Stomach (tissue), 8 donors: ENCODE measurements at regions not wholly inside any gene's neighbourhood (a gene's known extent, or its start where the extent isn't known, plus 50 kb on each side); places are given as distances from the start of the nearest gene placed in this dataset.

Experiments used
- DNase-seq, 2 donors: peaks; one replicate each; pipeline versions ENCODE4 v3.0.0 to v3.0.0-alpha.2; 2013 to 2019
- H3K27ac ChIP-seq, 5 donors: fragments of 200-600 bp in 4 of 5; sonication (generic) in 4 of 5; one replicate each; pipeline ENCODE4 v1.5.1; 2013 to 2019; ENCODE audit warnings: mild to moderate bottlenecking in 1 of 5, moderate library complexity in 1 of 5
- H3K27me3 ChIP-seq, 3 donors: fragments of 200-600 bp; sonication (generic); one replicate each; pipeline ENCODE4 v1.5.1; 2017 to 2019; ENCODE audit warnings: mixed run types in 1 of 3
- H3K36me3 ChIP-seq, 4 donors: fragments of 200-600 bp; sonication (generic); 1 replicate in 3 of 4; 2 replicates in 1 of 4; pipeline ENCODE4 v1.5.1; 2016 to 2019
- H3K4me1 ChIP-seq, 4 donors: fragments of 200-600 bp; sonication (generic); one replicate each; pipeline ENCODE4 v1.5.1; 2016 to 2019
- H3K4me3 ChIP-seq, 4 donors: fragments of 200-600 bp; sonication (generic) in 3 of 4; one replicate each; pipeline ENCODE4 v1.5.1; 2016 to 2019; ENCODE audit warnings: mild to moderate bottlenecking in 1 of 4
- H3K9me3 ChIP-seq, 4 donors: fragments of 200-600 bp; sonication (generic); one replicate each; pipeline ENCODE4 v1.5.1; 2016 to 2019
- CTCF ChIP-seq, 7 experiments: fragments of 450-650 bp in 4 of 7; fragments of 200-600 bp in 3 of 7; sonication (generic) in 3 of 7; IDR thresholded peaks; one replicate each; pipeline ENCODE4 v1.5.1; 2016 to 2019; ENCODE audit warnings: antibody characterized with exemption in 7 of 7, control low read depth in 2 of 7, mild to moderate bottlenecking in 1 of 7
- EP300 ChIP-seq: sonication (generic); formaldehyde crosslinking; IDR thresholded peaks from one replicate; pipeline ENCODE4 v1.6.1; 2017; ENCODE audit warnings: antibody characterized with exemption
- POLR2A ChIP-seq, 4 donors: fragments of 450-650 bp; IDR thresholded peaks; one replicate each; pipeline ENCODE4 v1.6.1; 2016; ENCODE audit warnings: antibody characterized with exemption in 4 of 4, control low read depth in 2 of 4, mild to moderate bottlenecking in 1 of 4, moderate library complexity in 1 of 4
- POLR2AphosphoS5 ChIP-seq, 3 donors: sonication (generic); formaldehyde crosslinking; IDR thresholded peaks; one replicate each; pipeline ENCODE4 v1.6.1; 2016; ENCODE audit warnings: antibody characterized with exemption in 3 of 3
- WGBS, 5 donors: extraction: QIAGEN DNeasy Blood & Tissue Kit in 3 of 5; methylation state at CpG; one replicate each; pipeline versions ENCODE4 v1.1.5 to v1.1.7; 2013 to 2018; 5-methylcytosine and 5-hydroxymethylcytosine counted together
- intact Hi-C: fragments of 100-400 bp; cut with DNase I; formaldehyde crosslinking; loops from one replicate; pipeline ENCODE4 v1.15.1; 2023; ENCODE audit warnings: low total_unique reads
- donor health status: healthy with polysubstance abuse.
- donor health status: Bipolar disorder and iron deficiency.
- donor health status: healthy.

GRCh38 chr2:120678926-120679325 is 56.7 kb upstream of the GLI2 start:
- H3K36me3 ChIP-seq = no peaks in the 10 kb centered on the region
- WGBS, 5 donors = 55 to 69% (median 63%) methylated on average over 6 to 7 of the region's 7 CpGs
- H3K4me3 ChIP-seq = no peak overlapping the region
- intact Hi-C loops = loop anchor here (5.0 kb wide), 1 partner anchor 337 kb away; no protein-coding TSS in a partner anchor
- H3K27ac ChIP-seq = no peak overlapping the region
- no peak for TF ChIP-seq POLR2AphosphoS5 (IDR thresholded peaks at IDR 0.05)
- TF ChIP-seq CTCF (IDR thresholded peaks at IDR 0.05) = no peak
- TF ChIP-seq POLR2A (IDR thresholded peaks at IDR 0.05) = no peak
- TF ChIP-seq EP300 = no peak
- no peak for DNase-seq
- H3K9me3 ChIP-seq = no peaks in the 10 kb centered on the region
- H3K27me3 ChIP-seq = peaks cover 0 to 65% (median 14%) of the 10 kb centered on the region in 3 donors
- peaks cover 0 to 8% (median 3%) of the 10 kb centered on the region in 4 donors for H3K4me1 ChIP-seq

DNA sequence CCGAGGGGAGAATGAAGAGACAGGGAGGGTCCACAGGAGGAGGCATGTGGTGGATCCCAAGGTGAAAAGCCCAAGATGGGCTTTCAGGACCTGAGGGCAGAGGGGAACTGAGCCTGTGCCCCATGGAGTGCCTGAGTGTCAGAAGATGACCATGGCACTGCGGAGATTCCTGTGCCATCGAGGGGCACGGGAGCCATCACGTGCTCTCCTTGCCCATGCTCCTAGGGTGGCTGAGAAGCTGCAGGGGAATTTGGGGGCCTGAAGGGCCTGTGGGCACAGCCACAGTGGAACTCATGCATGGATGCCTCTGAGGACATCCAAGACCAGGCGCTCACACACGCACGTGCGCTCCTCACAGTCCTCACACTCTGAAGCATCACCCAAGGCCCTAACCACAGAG is 56.1 kb upstream of the GLI2 start:
- no peak for DNase-seq
- Histone ChIP-seq H3K36me3 (no peaks in the 10 kb centered on the region), H3K9me3 (no peaks in the 10 kb centered on the region), H3K27ac (no peak overlapping the region), H3K27me3 (peaks cover 0 to 60% (median 14%) of the 10 kb centered on the region in 3 donors), H3K4me3 (no peak overlapping the region), H3K4me1 (peaks cover 0 to 14% (median 3%) of the 10 kb centered on the region in 4 donors)
- 91 to 100% (median 95%) methylated on average over 8 to 9 of the region's 9 CpGs for WGBS, 5 donors
- intact Hi-C loops = loop anchor here (5.0 kb wide), 1 partner anchor 337 kb away; no protein-coding TSS in a partner anchor
- no peak for TF ChIP-seq POLR2AphosphoS5 (IDR thresholded peaks at IDR 0.05)
- no peak for TF ChIP-seq EP300
- no peak for TF ChIP-seq CTCF (IDR thresholded peaks at IDR 0.05)
- no peak for TF ChIP-seq POLR2A (IDR thresholded peaks at IDR 0.05)

GRCh38 chr2:120680136-120680761 is 55.4 kb upstream of the GLI2 start:
- WGBS, 5 donors = 14 to 24% (median 21%) methylated on average over 11 to 18 of the region's 18 CpGs
- no peak overlapping the region for H3K27ac ChIP-seq
- peaks cover 0 to 53% (median 14%) of the 10 kb centered on the region in 3 donors for H3K27me3 ChIP-seq
- DNase-seq = peak; percentile 89 to 95
- no peaks in the 10 kb centered on the region for H3K9me3 ChIP-seq
- TF ChIP-seq EP300 (no peak), POLR2AphosphoS5 (IDR thresholded peaks at IDR 0.05) (no peak), CTCF (IDR thresholded peaks at IDR 0.05) (peak in 5 of 7 experiments; percentile 34 to 90 (median 65)), POLR2A (IDR thresholded peaks at IDR 0.05) (no peak)
- intact Hi-C loops = no loop called here
- peaks cover 0 to 18% (median 3%) of the 10 kb centered on the region in 4 donors for H3K4me1 ChIP-seq
- H3K4me3 ChIP-seq = no peak overlapping the region
- no peaks in the 10 kb centered on the region for H3K36me3 ChIP-seq

- no peaks in the 10 kb centered on the region for H3K36me3 ChIP-seq
- TF ChIP-seq POLR2A (IDR thresholded peaks at IDR 0.05) (no peak), POLR2AphosphoS5 (IDR thresholded peaks at IDR 0.05) (no peak), CTCF (IDR thresholded peaks at IDR 0.05) (no peak), EP300 (no peak)
- H3K9me3 ChIP-seq = no peaks in the 10 kb centered on the region
- intact Hi-C loops = no loop called here
- no peak overlapping the region for H3K27ac ChIP-seq
- peaks cover 0 to 18% (median 3%) of the 10 kb centered on the region in 4 donors for H3K4me1 ChIP-seq
- no peak for DNase-seq
- no peak overlapping the region for H3K4me3 ChIP-seq
- peaks cover 0 to 47% (median 9%) of the 10 kb centered on the region in 3 donors for H3K27me3 ChIP-seq
- 57 to 68% (median 63%) methylated on average over 4 of the region's 4 CpGs for WGBS, 5 donors
These were observed 54.5 kb upstream of the GLI2 start for GRCh38 chr2:120681181-120681580.
